ENCODE measurements at regions not wholly inside any gene's neighbourhood (a gene's known extent, or its start where the extent isn't known, plus 50 kb on each side); places are given as distances from the start of the nearest gene placed in this dataset.

- no peak for TF ChIP-seq BCL3 (IDR thresholded peaks at IDR 0.05)
- TF ChIP-seq RNF2 (IDR thresholded peaks at IDR 0.05; ENCODE audit: borderline replicate concordance, low read depth): no peak
- TF ChIP-seq MAFK (IDR thresholded peaks at IDR 0.05; ENCODE audit: partially characterized antibody): no peak
- no peak for TF ChIP-seq CEBPB (IDR thresholded peaks at IDR 0.05)
- TF ChIP-seq FOSL2 (IDR thresholded peaks at IDR 0.05): no peak
- no peak for TF ChIP-seq FOSL2 (CRISPR knock-in tag; IDR thresholded peaks at IDR 0.05)
- no peak for TF ChIP-seq NR3C1 (IDR thresholded peaks at IDR 0.05)
- no peak for TF ChIP-seq BHLHE40 (IDR thresholded peaks at IDR 0.05; ENCODE audit: low read depth, low read length)
Measured at GRCh38 chr7:113321201-113321600, 202.8 kb upstream of the SMIM30 start (continued).

GRCh38 chr7:113320419-113320818 lies 202.1 kb upstream of the SMIM30 start:
- no peak overlapping the region for H3K4me2 ChIP-seq
- ATAC-seq: no peak
- no peak for FAIRE-seq
- CTCF ChIA-PET: no interaction called here
- POLR2A ChIA-PET: no interaction called here
- 2% methylated on average over 4 of the region's 4 CpGs for WGBS (ENCODE audit: missing lambda C conversion rate)
- no peaks in the 10 kb centered on the region for H3K4me1 ChIP-seq
- H3K27ac ChIP-seq: no peak overlapping the region
- no peaks in the 10 kb centered on the region for H3K9me3 ChIP-seq
- no peak for DNase-seq (ENCODE audit: low read depth in 1 of 2, low spot score in 1 of 2)
- TF ChIP-seq MAX (IDR thresholded peaks at IDR 0.05) (no peak), ZFP36 (IDR thresholded peaks at IDR 0.05; ENCODE audit: borderline replicate concordance, partially characterized antibody) (no peak), EHF (CRISPR knock-in tag; IDR thresholded peaks at IDR 0.05) (no peak), CEBPB (IDR thresholded peaks at IDR 0.05) (no peak), FOSB (CRISPR knock-in tag; IDR thresholded peaks at IDR 0.05) (no peak), POLR2A (IDR thresholded peaks at IDR 0.05; ENCODE audit: low read length) (no peak), USF2 (IDR thresholded peaks at IDR 0.05) (no peak), RFX5 (IDR thresholded peaks at IDR 0.05) (no peak), FOSL2 (IDR thresholded peaks at IDR 0.05) (no peak), FOSL2 (CRISPR knock-in tag; IDR thresholded peaks at IDR 0.05) (no peak), KDM5A (IDR thresholded peaks at IDR 0.05) (no peak), BCL3 (IDR thresholded peaks at IDR 0.05) (no peak), MAFK (IDR thresholded peaks at IDR 0.05; ENCODE audit: partially characterized antibody) (no peak), EP300 (IDR thresholded peaks at IDR 0.05) (no peak), JUNB (IDR thresholded peaks at IDR 0.05) (no peak), CHD2 (IDR thresholded peaks at IDR 0.05; ENCODE audit: low read length, partially characterized antibody) (no peak), CBX2 (IDR thresholded peaks at IDR 0.05; ENCODE audit: borderline replicate concordance, low read depth) (no peak), ZSCAN20 (CRISPR knock-in tag; IDR thresholded peaks at IDR 0.05) (no peak), MAZ (IDR thresholded peaks at IDR 0.05; ENCODE audit: borderline replicate concordance, low read depth, low read length) (no peak), POLR2AphosphoS2 (conservative IDR thresholded peaks at IDR 0.05; ENCODE audit: low read length) (no peak), HOXB13 (CRISPR knock-in tag; IDR thresholded peaks at IDR 0.05; ENCODE audit: low read depth) (no peak)
- no peak overlapping the region for H3K4me3 ChIP-seq

GRCh38 chr7:113314594-113314993 lies 196.2 kb upstream of the SMIM30 start:
- no peak overlapping the region for H3K4me2 ChIP-seq
- H3K9me3 ChIP-seq: no peaks in the 10 kb centered on the region
- ChIA-PET CTCF (no interaction called here), POLR2A (no interaction called here)
- ATAC-seq (no peak), DNase-seq (ENCODE audit: low read depth in 1 of 2, low spot score in 1 of 2) (no peak), FAIRE-seq (no peak)
- WGBS (ENCODE audit: missing lambda C conversion rate): 2% methylated on average over 2 of the region's 2 CpGs
- TF ChIP-seq ZNF302 (CRISPR knock-in tag; IDR thresholded peaks at IDR 0.05) (no peak), KDM5A (IDR thresholded peaks at IDR 0.05) (no peak), KDM1A (IDR thresholded peaks at IDR 0.05; ENCODE audit: low read depth) (no peak), ATOH8 (CRISPR knock-in tag; IDR thresholded peaks at IDR 0.05; ENCODE audit: low read depth) (no peak)
- no peak overlapping the region for H3K4me3 ChIP-seq
- H3K27ac ChIP-seq: no peak overlapping the region
- H3K4me1 ChIP-seq: no peaks in the 10 kb centered on the region

Measured in A549 (cell line).